Stimulated activated naive CD8-positive, alpha-beta T cell treated with anti-CD3 and anti-CD28 coated beads, Interleukin-15, Interleukin-2, amounts not matched to agents 100 U/mL and 50 U/mL, for 24 hours (primary cell): ENCODE measurements at regions not wholly inside any gene's neighbourhood (a gene's known extent, or its start where the extent isn't known, plus 50 kb on each side); places are given as distances from the start of the nearest gene placed in this dataset.

Source experiments
- ATAC-seq: fragments of 150-1000 bp; cut with Tn5 transposase; one replicate; pipeline ENCODE4 v1.10.0; 2021
- DNase-seq: peaks from one replicate; pipeline ENCODE4 v3.0.0; 2021

DNA sequence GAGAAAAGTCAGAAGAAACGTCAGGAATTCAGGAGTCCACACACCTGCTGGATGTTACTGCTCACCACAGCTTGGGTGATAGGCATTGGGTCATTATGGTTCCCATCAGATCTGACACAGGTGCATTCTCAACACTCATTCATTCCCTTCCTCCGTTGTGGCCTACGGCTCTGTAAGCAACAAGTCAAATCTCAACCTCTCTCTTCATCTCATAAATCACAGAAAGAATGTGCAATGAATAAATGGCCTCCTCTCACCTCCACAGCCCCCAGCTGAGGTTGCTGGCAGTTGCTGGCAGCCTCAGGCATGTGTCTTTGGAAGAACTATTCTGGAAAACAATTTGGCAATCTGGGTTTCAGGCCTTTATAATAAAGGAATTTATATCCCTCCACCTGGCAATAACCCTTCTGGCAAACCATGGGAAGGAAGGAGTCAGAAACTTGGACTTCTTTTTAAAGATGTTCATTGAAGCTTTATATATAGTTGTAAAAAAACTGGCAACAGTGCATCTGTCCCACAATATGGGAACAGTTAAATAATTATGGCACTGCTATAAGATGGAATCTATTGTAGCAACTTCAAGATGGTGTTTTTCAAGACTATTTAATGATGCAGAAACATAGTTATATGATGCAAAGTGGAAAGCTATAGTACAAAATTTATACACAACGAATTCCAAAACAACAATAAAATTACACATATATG is 175.4 kb downstream of the ANAPC1 start:
- ATAC-seq (no peak), DNase-seq (no peak)

DNA sequence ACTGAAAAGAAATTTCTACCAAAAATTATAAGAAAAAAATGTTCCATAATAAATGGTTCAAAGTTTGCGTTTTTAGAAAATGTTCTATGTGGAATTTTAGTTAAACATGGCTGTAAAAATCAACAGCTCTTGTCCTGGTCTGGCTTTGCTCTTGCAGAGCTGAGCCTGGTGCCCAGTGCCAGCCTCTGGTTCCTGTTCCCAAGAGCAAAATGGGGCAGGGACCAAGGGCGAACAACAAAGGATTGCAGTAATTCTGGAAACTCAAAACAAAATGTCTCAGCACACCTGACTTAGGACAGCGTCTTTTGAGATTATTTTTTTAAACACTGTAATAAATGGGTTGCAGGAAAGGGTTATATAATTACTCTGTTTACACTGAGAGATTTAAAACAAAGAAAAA is 174.7 kb downstream of the ANAPC1 start:
- DNase-seq (no peak), ATAC-seq (no peak)

DNA sequence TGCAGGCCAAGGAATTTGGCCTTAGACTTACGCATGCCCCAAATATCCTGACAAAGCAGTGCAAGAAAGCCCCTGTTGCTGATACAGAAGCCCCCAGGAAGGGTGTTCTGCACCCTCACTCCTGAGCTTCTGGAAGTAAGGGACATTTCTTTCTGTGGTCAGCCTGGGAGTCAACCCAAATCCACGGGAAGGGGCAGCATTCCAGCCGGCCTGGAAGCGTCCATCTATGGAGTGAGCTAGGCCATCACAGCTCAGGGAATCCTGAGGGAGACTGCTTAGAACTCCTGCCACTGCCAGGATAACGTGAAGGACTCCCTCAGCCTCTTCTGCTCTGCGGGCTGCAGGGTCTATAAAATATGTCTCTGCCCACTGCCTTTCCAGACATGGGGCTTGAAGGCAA is 173.9 kb downstream of the ANAPC1 start:
- ATAC-seq, result no peak
- DNase-seq, result no peak

DNA sequence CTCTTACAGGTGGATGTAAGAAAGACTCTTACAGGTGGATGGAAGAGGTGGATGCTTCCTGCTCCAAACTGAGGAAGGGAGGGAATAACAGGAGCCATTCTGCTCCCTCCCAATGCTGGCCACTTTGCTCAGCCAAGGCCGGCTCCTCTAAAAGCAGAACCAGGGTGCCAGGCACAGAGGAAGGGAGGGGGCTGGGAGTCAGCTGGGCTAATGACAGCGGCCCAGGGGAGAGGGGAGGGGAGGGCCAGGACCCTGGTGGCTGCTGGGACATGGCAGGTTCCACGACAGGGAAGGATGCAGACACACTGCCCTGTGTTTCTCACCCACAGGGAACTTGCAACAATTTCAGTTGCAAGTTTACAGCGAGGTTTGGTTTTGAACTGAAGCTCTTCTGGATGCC is 173.4 kb downstream of the ANAPC1 start:
- DNase-seq (no peak), ATAC-seq (no peak)

DNA sequence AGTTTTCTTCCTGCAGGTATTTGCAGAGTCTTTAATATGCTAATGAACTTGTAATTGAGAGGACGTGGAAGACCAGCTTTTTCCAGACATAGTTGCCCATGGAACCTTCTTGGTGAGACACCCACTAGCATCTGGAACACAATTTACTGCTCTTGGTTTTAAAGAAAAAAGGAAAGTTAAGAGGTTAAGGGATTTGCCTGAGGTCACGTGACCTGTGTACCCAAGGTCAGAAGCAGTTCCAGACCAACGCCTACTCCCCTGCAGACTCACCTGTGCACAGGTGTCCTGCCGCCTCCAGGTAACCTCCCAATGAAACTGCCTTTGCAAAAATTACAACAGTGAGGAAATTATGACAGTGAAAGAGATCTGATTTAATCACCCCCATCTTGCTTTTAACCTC is 172.7 kb downstream of the ANAPC1 start:
- DNase-seq (no peak), ATAC-seq (no peak)

DNA sequence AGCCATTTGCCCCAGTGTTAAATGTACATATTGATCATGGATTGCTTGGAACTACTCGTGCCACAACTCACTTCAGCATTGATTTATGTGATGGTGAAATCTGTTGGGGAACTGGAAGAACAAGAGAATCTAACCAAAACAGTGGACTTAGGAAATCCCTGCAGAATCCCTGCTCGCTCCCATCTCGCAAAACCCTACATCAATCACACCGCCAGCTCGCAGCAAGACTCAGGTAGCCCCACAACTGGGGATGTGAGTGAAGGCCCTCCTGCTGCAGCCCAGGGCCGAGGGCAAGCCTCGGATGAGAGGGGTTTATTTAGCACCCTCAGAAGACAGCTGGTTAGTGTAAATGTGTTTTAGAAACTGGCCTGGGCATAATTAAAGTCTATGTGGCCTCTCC is 171.6 kb downstream of the ANAPC1 start:
- ATAC-seq (no peak), DNase-seq (no peak)

DNA sequence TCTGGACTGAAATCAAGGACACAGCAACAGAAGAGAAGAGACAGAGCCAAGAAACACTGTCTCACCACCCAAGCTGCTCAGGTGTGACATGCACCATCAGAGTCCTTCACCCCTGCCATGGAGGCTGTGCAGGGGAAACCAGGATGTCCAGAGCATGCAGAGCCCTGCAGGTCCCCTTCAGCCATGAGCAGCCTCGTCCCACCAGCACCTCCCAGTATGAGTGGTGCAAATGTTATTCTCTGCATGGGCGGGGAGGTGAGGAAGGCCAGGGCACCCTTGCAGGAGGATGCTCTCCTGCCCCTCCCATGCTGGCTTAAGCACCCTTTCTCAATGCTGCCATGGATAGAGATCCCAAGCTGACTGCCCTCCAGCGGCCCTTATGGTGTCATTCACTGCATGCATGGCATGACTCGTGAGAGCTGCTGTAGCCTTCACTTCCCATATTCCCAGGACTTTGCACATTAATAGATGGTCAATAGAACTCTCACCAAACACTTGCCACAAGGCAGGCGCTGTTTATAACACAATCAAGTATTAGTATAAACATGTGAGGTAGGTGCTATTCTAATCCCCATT is 171.0 kb downstream of the ANAPC1 start:
- DNase-seq, result no peak
- no peak for ATAC-seq

DNA sequence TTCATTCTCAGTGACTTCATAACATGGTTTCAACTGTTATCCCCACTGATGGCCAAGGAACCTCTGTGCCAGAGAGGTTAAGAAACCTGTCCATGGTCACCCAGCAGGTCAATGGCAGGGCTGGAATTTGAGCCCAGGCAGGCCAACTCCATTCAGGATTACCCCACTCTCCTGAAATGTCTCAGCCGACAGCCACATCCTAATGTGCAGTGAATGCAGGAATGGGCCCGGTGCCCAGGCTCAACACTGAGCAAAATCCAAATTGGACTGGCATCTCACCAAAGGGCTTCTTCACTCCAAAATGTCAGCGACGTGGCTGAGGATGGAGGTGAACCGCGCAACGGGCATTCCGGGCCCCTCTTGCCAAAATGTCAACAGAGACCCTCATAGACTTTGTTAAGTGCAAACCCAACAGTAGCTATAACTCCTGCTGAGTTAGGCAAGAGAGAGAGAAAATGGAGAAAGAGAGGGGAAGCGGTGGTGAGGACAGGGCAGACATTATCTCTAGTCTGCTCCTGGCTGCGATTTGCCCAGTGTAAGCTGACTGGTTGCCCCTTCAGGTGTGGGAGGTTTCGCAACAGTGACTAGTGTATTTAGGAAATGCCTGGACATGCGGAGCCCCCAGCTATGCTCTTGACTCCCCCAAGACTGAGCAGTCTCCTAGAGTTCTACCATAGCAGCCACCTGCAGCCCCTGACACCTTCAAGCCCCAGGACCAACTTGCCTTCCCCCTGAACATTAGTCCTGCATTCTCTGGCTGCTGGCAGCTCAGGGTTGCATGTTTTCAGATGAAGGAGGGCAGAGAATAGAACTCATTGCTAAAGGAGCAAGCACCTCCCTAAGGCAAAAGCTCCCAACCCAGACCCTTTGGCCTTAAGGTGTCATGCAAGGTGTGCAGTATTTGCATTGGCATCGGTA is 167.7 kb downstream of the ANAPC1 start:
- ATAC-seq (no peak), DNase-seq (no peak)

DNA sequence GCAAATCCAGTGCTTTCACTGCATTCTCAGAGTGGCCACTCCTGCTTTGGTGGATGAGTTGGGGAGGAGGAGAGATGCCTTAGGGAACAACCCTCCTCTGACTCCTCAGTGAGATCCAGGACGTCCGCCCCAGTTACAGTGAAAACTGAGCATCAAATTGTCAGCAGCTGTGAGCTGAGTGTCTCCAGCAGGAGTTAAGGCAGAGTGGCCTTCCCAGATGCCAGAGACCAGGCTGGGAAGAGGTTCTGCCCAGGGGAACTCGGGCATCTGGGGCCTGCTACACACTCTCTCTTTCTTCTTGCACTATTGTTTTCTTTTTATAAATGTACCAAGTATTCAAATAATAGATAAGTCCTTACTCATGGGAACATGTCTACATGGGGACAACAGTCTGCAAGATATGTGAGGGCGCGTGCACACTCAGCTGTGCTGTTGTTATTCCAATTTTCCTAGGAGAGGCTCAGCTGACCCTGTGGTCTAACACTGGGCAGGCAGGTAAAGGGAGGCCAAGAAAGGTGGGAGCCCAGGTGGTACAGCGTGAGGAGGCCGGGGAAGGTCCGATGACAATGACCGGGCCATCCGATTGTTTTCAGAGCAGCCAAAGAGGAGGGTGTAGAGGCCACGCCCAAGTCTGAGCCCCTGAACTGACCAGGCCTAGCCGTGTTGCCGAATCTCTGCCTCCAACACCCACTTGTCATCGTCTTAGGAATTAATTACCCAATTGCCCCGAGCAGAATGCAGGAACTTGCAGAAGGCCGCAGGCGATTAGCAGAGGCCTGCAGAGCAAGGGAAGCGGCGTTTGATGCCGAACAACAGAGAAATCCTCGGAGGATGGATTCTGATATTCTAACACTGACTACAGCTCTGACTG is 166.9 kb downstream of the ANAPC1 start:
- DNase-seq, result no peak
- ATAC-seq, result no peak
